ENCODE measurements at regions not wholly inside any gene's neighbourhood (a gene's known extent, or its start where the extent isn't known, plus 50 kb on each side); places are given as distances from the start of the nearest gene placed in this dataset.

DNA sequence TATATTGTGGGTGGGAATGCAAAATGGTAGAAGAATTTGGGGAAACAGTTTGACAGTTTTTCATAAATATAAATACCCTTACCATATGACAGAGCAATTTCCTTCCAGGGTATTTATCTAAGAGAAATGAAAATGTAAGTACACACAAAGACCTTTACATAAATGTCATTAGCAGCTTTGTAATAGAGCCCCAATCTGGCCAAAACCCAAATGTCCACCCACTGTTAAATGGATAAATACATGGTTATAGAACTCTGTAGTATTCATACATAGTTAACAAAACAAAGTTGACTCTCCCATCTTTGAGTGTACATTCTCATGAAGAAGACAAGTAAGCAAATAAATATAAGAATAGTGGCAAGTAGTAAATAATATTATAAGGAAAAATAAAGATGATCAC is 514.8 kb upstream of the NOX3 start:
- no peak for DNase-seq

DNA sequence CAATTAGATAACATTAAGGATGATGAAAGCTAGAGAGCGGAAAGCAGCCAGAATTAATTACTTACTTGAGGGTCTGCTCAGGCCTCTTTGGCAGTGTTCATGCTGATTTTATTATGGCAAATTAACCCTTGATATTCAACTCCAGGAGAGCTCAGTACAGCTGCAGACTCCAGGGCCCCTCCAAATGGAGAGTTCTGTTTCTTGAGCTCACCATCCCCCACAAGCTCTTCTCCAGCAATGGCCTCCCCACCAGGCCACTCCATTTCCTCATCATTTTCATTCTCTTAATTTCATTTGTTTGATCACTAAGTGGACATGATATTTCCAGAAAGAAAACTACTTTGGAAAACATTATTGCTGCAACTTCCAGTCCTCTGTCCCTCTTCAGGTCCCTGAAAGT is 513.3 kb upstream of the NOX3 start:
- DNase-seq = no peak

DNA sequence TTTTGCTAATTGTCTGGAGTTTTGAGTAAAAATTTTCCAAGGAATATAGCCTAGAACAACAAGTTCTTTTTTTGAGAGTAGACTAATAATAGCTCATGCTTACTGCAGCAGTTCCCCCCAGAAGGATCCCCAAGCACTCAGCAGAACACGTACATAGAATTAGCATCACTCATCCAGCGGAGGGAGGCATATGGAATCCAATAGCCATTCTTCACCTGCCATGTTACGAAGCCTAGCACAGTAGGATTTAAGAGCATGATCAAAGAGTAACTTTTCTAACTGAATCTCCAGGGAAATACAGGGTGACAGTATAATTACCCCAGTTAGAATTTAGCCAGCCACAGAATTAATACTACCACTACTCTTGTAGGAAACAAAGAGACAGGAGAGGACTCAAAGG is 511.7 kb upstream of the NOX3 start:
- DNase-seq = no peak

DNA sequence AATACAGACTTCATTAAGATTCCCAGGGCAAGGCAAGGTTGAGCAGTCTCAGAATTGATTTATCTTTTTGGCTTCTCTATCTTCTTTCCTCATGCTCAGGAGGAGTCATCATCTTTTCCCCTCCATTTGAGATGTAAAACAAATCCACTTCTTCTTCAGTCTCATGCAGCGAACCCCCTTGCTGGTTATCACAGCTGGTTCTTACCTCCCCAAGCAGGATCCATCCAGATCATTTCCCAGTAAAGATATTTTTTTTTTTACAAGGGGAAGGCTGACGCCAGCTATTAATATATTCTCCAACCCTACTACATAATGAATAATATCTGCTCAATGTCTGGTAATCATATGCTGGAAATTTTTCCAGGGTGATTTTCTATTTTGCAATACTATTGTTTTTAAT is 508.9 kb upstream of the NOX3 start:
- no peak for DNase-seq

DNA sequence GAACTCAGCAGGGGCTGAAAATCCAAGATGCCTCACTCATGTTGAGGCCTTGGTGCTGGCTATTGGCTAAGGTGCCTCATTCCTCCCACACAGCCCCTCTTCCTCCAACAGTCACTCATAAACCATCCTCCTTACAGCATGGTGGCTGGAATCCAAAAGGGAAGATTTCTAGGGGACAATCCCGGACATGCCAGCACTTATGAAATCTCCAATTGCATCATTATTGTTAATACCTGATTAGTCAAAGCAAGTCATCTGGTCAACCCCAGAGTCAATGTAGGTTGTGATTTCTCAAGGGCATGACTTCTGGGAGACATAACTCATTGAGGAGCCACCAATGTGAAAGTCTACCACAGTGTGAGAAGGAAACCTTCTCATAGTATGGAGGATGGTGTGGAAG is 506.6 kb upstream of the NOX3 start:
- DNase-seq = no peak

DNA sequence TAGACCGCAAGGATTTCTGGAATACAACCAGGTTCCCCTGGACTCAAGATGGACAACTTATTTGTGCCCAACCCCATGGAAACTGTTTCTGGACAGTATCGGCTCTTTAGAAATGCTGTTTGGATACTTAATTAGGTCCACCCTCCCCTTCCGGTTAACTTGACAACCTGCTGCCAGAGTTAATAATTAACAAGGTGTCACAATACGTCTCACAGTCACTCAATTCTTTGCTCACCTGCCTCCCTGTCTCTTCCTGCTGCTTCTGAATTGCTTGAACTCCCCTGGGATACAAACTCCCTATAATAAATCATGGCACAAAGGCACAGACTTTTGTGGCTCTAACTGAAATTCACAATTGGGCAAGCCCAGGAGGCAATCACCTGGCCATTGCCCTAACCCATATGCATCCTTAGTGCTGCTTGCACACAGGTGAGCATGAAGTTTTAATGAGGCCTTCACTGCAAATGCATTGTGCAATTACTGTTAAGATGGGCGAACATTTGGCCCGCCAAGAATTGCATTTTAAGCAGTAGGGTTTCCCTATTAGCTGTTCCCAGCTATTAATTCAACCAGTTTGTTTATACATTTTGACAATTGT is 504.4 kb upstream of the NOX3 start:
- DNase-seq = peak; percentile 84

DNA sequence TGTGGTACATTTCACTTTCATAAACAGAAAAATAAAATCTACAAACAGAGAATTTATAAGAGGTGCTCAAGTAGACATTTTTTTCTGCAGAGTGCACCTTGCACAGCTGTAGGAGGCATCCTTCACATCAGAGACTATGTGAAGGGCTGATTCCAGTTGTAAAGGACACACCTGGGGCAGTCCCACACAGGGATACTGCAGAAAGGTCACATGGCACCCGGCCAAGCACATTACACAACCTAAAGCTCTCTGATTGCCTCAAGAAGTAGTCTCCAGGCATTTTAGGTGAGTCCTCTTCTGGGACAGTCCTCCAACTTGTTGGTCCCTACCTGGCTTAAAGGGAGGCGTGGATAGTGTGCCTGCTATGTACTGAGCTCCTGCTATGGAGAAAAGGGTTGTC is 502.9 kb upstream of the NOX3 start:
- no peak for DNase-seq

DNA sequence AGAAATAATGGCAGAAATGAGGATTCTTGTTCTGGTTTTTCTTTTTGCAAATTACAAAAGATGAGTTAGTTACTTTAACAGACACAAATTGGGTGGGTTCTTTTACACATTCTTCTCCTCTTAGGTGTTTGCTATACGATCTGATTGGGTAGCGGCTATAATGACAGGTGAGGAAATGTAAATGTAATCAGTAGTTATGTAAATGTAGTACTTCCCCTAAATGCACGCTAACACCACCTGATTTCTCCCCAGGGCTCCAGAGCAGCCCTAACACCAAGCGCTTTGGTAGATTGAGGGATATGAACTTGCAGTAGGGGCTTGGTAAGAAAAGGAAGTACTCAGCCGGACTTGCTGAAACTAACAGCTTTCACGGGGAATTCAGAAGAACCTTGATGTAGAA is 499.4 kb upstream of the NOX3 start:
- DNase-seq = no peak

DNA sequence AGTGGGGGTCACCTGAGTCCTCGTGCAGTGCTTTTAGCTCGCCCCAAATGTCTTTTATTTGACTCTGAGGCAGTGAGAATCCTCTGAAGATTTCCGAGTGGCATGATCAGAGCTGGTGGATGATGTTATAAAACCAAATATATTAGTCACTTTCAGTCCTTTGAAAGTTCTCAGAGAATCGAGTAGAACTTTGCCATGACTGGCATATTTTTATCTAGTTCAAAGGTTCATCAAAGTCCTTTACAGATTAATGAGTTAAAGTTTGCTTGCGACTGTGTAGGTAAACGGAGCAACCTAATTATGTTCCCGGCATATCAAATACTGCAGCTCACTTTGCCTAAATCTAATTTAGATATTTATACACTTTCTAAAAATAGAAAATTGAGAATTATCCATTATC is 498.5 kb upstream of the NOX3 start:
- DNase-seq = no peak

DNA sequence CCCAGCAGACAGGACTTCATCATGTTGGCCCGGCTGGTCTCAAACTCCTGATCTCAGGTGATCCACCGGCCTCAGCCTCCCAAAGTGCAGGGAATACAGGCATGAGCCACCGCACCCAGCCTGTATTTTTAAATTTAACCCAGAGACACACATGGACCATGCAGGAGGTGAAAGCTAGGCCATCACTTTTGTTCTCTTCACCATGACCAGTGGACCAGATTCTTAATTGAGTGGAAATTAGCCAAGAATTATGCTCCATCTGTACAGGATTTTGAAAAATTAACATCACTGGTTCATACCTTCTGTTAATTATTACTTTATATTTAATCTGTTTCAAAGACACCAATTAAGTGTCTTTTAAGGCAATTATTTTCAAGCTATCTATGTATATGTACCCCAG is 493.6 kb upstream of the NOX3 start:
- no peak for DNase-seq

DNA sequence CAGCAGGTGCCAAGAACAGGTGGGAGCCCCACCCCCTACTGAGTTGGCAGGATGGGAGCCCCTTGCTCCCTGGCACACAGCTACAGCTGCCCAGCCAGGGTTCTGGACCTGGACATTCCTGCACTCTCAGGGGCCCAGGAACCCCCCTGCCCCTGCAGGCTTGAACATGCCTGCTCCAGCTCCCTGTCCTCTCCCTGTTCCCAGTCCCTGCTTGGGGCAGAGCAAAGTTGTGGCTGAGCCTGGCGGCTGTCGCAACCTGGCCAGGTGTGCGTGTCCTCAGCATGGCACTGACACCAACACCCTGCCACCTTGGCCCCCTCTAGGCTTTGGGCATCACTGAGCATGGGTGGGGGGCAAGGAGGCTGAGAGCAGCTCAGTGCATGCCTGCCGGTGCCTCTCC is 491.2 kb upstream of the NOX3 start:
- no peak for DNase-seq

DNA sequence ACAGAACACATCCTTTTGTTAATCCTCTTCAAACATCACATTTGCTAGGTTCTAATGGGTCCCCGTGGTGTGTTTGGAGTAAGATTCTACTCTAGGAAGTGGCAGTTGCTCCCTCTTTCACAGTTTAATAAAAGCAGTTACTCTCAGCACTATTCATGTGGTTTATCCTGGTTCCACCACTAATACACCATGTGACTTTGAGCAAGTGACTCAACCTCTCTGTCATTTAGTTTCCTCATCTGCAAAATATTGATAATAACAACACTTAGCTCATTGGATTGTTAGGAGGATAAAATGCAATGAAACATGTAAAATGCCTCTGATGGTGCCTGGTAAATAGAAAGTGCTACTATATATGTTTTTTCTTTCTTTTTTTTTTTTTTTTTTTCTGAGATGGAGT is 488.0 kb upstream of the NOX3 start:
- DNase-seq = no peak

DNA sequence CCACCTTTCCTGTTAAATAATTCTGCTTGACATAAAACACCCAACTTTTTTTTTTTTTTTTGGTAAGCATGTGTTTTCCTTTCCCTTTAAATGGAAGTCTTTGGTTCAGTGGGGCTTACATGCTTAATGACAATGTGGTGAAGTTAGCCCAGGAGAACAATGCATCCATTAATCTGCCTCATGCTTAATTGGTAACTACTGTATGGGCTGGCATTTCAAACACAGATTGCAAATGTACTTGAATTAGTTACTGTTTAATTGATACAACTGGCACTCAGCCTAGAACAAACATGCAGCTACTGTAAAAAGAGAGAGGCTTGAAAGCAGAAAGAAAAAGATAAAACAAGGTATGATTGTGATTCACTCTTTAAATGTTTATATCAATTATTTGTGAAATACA is 483.6 kb upstream of the NOX3 start:
- DNase-seq = no peak

DNA sequence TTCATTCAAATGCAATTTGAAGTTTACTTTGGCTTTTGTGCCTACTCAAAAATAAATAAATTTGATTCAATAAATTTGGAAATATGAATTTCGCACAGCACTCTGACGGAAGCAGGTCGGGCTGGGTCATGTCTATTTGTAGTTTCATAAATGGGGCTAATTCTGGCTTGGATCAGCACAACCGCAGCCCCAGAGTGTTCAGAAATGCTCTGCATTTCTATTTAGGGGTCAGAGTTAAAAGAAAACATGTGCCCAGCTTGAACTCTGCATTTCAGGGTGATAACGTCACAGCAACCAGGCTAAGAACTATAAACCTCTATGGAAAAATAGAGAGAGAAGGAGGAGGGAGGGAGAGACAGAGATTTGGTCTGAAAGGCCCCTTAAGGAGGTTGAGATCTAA is 480.9 kb upstream of the NOX3 start:
- no peak for DNase-seq

DNA sequence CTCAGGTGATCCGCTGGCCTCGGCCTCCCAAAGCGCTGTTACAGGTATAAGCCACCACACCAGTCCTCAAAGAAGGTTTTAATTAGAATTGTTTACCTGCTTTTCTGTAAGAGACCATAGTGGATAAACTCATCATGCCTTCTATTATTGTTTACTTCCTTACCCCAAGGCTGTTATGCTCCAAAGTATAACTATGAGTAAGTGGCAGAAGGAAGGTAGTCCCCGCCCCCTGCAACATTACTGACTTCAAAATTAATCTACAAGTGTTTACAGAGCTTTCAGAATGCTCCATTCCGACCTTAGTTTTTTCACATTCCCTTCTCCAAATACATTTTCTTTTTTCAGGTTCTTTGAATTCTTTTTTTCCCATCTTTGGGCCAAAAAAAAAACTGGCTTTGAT is 480.5 kb upstream of the NOX3 start:
- no peak for DNase-seq

DNA sequence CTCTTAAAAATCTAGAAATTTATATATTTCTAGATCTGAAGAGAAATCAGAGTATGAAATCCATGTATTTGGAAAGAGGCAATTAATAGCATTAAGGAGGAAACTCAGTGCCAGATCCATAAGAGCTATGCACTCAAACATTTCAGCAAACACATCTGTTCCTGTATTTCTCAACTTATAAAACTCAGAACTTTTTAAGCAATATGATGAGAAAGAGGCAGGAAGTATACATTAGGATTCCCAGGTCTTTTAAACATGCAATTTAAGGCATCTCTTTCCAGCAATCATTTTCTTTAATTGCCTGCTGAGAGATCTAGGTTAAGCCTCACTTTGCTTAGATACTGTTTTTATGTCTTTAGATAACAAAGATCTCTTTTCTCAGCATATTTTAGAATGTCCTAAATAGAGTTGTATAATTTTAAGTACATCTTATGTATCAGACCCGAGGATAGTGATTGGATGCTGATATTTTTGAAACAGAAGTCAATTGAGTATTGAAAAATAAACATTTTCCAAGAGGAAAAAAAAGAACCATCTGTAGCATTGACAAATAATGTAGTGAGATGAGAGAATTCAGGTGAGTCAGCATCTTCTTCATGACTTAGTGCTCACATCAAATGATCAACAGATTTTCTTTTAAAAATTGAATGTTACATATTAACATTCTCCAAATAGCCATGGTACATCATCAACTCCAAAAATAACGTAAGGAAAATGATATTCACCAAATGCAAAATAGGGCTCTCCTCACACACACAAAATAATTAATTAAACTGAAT is 461.4 kb upstream of the NOX3 start:
- no peak for DNase-seq

DNA sequence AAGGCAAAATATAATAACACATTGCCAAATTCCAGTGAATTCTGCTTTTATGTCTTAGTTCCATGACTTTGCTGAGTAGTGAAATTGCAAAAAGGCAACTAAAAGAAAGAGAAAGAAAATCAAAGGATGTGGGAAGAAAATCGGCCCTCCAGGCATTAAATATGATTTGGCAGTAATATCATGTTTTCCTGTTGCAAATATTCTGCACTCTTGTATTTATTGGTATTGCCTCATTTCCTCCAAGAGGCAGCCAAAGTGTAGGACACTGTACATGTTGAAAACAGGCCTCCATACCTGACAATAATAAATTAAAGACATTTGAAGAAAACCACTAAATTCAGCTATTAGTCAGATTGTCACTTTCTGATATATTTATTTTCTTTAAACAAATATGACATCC is 460.0 kb upstream of the NOX3 start:
- no peak for DNase-seq

DNA sequence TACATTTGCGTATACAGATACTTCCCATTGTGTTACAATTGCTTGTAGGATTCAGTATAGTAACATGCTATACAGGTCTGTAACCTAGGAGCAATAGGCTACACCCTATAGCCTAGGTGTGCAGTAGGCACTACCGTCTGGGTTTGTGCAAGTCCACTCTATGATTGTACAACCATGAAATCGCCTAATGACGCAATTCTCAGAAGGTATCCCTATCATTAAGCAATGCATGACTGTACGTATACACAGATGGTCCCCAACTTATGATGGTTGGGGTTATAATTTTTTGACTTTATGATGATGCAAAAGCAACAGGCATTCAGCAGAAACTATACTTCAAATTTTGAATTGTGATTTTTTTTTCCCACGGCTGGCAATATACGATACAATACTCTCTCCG is 458.2 kb upstream of the NOX3 start:
- DNase-seq = no peak

DNA sequence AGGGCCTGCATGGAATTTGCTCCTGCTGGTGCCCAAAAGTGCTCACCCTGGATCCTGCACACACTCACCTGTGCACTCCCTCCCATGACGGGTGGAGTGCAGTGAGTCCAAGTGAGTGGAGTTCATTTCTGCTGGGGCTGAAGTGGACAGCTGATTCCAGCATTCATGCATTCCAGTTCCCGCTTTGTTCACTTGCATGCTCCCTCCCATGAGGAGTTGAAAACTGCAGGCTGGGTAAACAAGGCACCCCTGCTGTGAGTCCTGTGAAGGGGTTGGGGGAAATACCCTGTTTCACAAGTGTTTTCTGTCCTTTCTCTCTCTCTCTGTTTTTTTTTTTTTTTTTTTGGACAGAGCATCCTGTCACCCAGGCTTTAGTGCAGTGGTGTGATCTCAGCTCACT is 454.1 kb upstream of the NOX3 start:
- DNase-seq = no peak

DNA sequence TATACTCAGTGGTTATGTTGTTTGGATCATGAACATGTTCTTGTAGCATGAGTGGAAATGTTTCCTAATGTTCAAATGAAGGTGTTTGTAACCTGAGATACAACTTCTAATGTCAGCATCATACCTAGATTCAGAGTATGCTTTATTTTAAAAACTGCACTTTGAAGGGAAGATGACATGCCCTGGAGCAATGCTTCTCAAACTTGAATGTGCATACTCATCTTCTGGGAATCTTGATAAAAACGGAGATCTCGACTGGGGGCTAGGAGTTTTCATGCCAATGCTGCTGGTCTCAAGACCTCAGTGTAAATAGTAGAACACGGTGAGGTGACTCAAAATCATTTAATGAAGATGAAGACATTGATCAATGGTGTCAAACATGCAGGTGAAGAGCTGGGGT is 440.0 kb upstream of the NOX3 start:
- DNase-seq = no peak

DNA sequence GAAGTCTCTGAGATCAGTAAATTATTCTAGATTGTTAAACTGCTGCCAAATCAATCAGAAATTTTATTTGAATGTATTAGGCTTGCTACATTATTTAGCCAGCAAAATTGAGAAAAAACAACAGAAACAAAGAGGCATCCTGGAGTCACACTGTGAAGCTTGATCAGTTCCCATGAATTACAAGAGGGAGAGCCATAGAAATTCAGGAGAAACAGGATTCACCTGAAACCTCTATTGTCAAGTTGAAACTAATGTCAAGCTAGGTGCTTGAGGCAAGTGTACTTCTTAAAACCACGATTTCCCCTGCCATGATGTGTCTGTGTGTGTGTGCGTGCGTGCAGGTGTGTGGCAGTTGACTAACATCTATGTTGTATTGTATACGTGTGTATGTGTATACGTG is 439.1 kb upstream of the NOX3 start:
- no peak for DNase-seq

DNA sequence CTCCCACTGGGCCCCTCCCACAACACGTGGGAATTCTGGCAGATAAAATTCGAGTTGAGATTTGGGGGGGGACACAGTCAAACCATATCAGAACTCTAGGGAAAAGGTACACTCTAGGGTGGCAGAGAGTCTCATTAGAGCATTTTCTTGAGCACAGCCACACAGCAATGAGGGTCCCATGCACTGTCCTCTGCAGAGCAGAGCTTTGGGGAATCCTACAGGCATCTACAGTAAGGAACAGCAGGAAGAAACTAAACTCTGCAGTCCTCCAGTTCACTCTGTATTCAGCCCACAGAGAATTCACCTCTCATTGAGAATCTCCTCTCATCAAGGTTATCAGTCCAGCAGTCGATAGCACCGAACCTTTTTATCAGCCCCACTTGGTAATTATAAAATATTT is 438.6 kb upstream of the NOX3 start:
- no peak for DNase-seq

DNA sequence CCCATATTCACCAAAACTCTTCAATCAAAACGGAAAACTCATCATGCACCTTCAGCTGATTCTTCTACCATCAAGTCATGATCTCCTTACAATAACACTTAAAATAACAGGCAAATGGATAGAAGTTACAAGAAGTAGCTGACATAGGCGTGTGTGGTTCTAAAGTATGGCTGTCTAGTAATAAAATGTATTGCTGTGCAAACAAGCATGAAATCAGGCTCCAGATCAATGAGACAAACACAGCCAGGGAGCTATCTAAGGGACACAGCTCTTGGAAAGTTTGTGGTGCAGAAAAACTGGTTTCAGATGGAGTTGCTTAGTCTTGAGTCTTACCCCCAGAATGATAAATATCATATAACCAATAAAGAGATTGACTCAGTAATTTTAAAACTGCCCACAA is 434.8 kb upstream of the NOX3 start:
- DNase-seq = no peak

DNA sequence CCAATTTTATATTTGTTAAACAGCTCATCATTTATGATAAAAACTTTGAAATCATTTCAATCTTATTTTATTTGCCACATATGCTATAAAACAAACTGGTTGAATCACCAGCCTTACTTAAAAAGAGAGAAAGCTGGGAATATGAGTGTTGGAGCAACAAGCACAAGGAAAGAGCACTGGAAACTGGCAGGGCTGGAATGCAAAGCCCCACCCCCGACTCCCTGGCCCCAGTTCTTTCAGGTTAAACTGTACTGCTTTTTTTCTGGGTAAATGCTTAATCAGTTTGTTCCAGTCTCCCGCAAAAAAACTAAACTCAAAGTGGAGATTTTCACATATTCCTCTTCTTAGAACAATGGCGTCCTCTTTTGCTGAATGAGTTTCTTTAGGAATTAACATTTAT is 433.8 kb upstream of the NOX3 start:
- DNase-seq = no peak

DNA sequence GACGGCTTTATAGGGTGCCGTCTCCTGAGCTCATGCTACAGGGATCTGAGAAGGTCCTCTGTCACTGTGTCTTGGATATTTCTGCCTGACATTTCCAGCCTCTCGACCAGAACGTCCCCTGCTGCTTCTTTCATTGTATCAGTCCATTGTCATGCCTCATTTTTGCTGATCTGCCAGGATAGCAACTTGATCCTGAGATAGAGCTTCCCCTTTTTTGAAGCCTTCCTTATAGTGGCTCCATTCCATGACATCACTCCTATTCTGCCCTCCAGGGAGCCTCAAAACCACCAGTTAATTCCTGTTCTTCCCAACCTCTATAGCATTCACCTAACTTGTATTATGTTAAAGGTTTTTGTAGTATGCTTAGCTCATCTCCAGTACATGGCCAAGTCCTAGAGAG is 431.8 kb upstream of the NOX3 start:
- DNase-seq = no peak

Data from NCI-H2081 treated with DMSO at 0.1 percent for 48 hours (cell line).